HG03103 (cell line): ENCODE measurements at regions not wholly inside any gene's neighbourhood (a gene's known extent, or its start where the extent isn't known, plus 50 kb on each side); places are given as distances from the start of the nearest gene placed in this dataset.
A peak's percentile ranks its signal among the peaks of the same experiment; 100 is the strongest.

Source experiments
- ATAC-seq: cut with Tn5 transposase; IDR thresholded peaks from one replicate; pipeline ENCODE4 v1.9.1; 2021; ENCODE audit warnings: low read depth; ENCODE audit not compliant: unreplicated experiment

GRCh38 chr15:96031426-96032110 is 298.9 kb upstream of the NR2F2 start:
- no peak for ATAC-seq

DNA sequence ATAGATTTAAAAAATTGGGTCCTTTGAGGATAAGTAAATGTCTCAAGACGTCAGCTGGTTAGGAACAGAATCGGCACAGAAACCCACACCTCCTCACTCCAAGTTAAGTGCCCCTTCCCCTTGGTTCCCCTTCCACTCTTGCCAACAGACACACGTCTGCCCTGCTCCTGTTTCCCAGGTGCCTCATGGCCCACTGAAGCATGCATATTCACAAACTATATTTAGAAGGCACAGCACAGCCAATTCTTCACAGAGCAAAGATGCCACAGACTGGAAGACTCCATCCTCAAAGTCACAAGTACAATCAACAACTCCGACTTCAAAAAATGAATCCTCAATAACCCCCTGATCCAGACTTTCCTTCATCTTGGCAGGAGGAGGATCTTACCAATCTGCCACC is 295.4 kb upstream of the NR2F2 start:
- ATAC-seq: no peak

DNA sequence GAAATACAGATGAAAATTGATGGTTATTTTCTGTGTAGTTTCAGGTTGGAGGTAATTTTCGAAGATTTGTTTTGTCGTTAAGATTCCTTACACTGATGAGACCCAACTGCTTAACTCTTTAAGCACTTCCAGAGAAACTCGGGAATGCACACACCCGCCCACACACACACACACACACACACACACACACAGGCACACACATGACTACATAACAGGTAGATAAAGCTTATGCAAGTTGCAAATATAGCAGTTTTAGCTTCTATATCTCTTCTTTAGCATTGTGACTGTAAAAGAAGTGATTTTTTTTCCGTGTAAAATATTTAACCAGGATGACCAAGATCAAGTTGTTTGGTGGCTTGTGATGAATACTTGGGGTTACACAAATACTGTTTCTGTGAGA is 294.9 kb upstream of the NR2F2 start:
- no peak for ATAC-seq

DNA sequence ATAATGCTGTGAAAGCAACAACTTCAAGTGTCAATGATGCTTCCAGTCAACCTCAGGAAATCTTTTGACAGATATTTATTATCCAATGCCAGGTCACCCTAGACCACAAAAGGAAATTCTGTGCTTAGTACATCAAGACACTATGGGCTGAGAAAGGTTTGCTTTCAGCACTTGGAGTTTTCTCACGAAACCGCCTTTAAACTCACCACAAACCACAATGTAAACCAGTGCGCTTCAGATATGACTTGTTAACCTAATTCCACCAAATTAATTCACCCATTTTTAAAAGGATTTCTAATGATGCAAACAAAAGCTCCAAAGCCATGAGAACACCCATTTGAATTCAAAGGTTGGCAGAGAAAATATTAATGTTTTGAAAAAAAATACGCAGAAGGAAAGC is 292.9 kb upstream of the NR2F2 start:
- ATAC-seq: peak; percentile 69

DNA sequence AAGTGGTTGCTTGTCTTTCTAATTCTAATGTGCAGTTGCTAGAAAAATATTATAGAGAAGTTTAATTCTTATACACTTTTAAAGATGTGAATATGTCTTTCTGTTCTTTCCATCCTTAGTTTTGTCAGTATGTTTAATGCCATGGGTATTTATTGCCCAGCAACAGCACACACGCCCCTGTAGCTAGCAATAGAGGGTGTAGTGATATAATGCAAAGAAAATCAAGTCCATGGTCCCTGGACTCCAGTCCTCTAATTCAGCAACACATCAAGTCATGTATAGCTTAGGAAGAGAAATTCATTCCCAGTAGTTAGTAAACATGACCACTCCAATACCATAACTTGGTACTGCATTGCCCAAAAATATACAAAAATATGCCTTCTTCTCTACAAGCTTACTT is 292.4 kb upstream of the NR2F2 start:
- no peak for ATAC-seq

DNA sequence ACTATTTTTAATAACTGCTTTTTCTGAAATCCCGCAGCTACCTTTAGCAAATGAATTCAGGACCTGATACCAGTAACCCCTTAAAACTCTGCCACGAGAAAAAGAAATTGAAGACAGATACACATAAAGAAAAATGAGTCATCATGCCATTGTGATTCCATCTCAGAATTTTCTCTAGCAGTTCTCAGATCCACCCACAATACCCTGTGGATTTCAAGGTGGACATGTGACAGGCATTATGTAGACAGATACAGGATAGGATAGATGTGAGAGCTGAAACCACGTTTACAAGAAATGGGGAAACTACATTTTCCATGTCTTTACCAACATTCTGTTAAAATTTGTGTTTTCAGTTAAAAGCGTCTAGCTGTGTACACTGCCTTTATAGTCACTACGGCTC is 291.9 kb upstream of the NR2F2 start:
- ATAC-seq: no peak

DNA sequence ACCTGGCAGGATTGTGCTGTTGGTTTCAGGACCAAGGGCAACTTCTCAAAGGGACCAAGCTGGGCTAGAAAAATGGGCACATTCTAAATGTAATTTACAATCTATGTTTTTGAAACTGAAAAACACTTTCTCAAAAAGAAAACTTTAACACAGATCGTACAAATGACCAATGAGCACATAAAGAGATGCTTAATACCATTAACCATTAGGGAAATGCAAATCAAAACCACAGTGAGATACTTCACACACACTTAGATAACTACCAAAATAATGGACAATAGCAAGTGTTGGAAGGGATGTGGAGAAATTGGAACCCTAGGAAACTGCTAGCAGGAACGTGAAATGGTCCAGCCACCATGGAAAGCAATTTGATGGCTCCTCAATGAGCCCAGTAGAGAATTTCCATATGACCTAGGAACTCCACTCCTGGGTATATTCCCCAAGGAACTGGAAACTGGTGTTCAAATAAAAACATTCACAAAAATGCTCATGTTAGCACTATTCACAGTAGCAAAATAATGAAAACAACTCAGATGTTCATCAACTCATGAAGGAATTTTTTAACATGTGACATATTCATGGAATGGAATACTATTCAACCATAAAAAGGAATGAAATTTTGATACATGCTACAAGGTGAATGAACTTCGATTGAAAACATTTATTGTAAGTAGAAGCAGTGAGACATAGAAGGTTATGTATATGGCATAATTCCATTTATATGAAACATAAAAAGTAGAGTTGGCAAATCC is 288.3 kb upstream of the NR2F2 start:
- ATAC-seq: no peak

- ATAC-seq: peak; percentile 86
Measured at GRCh38 chr15:96042734-96043224, 287.7 kb upstream of the NR2F2 start.

GRCh38 chr15:96043591-96044171 is 286.8 kb upstream of the NR2F2 start:
- no peak for ATAC-seq

GRCh38 chr15:96046620-96047240 is 283.8 kb upstream of the NR2F2 start:
- ATAC-seq: no peak

DNA sequence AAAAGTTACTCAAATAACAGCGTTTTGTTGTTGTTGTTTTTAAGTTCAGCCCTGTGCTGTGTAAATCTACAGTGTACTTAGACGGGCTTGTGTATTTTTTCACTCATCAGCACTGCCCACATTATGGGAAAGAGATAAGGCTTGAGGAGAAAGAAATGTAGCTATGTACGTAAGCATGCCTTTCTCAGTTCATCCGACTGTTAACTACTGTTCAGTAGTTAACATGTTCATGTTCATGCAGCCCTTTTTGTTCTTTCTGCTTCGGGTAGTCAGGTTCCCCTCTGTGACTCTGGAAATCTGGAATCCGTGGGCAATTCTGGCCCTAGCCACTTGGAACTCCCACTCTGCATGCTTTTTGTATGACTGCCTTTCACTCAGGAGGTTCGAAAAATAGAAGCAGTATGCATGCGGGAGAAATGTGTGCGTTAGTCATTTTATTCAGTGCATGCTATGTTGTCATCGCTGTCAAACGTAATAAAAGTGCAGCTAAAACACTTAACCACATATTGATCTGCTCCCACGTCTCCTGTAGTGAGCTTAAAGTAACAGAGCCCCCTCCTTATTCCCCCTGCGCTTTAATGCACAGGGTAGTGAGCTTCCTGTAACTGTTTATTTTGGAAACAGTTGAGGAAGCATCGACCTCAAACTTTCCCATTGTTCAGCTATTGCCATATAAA is 283.1 kb upstream of the NR2F2 start:
- ATAC-seq: no peak

DNA sequence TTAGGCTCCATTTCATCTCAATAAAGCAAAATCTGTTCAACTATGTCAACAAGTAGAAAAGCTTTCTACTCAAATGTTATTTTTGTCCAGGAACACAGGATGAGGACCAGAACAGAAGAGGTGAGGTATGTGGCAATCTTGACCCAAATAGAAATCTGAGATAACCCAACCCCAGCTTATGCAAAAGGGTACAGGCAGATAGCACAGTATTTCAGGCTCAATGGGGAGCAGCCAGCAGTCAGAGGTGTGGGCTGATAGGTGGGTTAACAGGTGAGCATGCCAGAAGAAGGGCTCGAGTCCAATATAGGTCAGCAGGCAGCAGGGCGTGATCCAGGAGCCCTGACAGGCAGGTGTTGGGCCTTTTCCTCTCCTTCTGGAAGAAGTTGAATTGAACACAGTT is 281.2 kb upstream of the NR2F2 start:
- ATAC-seq: no peak

DNA sequence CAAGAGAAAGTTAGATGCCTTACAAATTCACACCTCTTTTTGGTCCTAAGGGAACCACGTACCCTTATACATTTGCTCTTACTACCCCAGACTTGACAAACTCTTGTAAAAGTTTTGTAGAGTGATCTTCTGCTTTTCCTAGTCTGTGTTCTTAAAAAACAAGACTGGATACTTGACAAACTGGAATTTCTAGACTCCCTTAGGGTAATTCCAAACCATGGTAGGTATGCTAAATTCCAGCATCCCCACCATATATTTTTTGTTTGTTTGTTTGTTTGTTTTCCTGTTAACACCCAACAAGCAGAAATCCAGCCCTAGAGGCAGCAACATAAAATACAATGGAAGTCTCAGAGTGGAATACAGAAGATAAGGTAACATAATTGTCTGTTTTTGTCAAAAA is 280.7 kb upstream of the NR2F2 start:
- ATAC-seq: no peak

- no peak for ATAC-seq
Measured at GRCh38 chr15:96051598-96051997, 278.9 kb upstream of the NR2F2 start.

- ATAC-seq: no peak
Measured at GRCh38 chr15:96052154-96052553, 278.3 kb upstream of the NR2F2 start.

DNA sequence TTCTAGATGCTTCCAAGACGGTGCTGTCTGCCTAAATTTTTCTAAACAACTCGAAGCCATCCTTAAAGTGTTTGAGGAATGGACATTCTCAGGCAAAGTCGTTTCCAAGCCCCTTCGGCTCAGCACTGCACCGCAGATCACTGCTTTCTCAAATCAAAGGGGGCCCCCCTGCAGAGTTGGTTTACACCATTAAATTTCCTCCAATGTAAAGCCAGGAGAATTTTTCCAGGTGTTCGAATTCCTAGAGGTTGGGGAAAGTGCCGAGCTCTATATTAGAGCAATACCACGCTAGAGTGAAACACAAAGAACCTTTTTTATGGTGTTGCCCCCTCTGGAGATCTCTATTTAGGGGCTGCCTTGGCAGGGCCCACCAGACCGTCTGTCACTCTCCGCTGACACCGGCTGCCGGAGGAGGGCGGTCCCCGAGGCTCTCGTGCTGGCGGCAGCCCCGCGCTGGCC is 277.9 kb upstream of the NR2F2 start:
- no peak for ATAC-seq

DNA sequence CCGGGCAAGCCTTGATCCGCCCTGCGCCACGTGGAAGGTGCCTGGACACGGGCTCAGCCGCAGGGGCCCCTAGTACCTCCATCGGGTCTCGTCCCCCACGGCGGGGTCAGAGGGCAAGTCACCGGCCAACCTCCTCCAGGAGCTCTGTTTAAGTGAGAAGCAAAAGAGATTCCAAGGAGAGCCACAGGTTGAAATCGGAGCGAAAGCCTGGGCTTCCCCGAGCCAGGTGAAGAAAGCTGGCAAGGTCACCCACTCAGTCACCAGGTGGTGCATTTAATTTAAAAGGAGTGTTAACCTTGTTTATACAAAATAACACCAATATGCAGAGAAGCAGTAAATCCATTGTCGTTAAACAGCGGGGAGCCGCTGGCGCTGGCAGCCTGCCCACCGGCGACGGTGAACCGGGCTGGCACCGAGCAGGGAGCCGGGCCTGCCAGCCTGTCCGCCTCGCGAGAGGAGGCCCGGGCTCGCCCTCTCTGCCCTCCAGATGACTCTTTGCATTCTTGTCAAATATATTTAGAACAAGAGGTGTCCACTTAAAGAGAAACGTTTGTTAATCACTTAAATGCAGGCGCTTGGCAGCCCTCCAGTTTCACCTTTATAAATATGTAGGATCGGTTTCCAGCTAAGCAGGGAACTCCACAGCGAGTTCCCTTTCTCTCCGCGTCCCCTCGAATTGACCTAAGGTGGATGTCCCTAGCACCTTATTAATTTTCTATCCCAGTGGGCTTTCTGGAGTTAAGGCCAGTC is 277.3 kb upstream of the NR2F2 start:
- ATAC-seq: no peak

DNA sequence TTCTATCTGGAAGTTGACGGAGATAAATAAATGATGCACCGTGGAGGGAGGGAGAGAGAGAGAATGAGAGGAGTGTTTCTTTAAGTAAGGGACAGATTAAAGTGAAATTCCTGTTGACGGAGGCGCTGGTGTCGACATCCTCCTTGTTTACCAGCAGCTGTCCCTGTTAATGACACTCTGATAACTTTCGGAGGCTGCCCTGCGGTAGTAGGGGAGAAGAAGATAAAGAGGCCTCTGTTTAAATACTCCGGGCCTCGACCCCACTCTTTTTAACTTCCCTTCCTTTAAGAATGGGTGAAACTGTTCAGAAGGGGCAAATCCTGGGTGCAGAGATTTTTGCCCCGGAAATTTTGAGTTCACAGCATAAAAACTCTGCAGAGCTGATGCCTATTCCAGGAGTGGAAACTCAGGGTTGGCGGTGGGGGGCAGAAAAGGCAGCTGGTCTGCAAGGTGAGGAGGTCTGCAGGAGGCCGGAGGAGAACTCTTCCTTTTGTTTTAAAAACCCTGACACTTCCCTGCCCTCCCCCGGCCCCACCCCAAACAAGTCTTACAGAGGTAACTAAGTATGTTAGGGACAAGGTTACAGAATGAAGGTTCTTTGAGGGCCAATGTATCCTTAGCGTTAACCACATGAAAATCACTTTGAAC is 276.6 kb upstream of the NR2F2 start:
- no peak for ATAC-seq

DNA sequence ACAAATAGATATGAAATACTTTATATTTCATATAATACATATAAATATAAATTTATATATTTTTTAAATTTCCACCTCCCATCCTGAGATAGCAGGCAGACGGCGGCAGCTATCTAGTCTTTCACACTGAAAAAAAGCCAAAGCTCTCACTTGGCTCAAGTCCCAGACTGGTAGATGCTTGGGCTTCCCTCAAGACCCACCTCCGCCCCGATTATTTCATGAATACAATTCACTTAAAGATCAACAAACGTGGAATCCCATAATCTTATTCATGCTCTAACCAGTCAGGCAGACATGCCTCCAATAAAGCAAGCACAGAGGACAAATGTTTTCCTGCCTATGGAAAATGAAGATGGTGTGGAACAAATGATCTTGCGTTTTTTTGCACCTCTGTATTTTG is 275.9 kb upstream of the NR2F2 start:
- no peak for ATAC-seq
